ENCODE measurements at regions not wholly inside any gene's neighbourhood (a gene's known extent, or its start where the extent isn't known, plus 50 kb on each side); places are given as distances from the start of the nearest gene placed in this dataset.

DNA sequence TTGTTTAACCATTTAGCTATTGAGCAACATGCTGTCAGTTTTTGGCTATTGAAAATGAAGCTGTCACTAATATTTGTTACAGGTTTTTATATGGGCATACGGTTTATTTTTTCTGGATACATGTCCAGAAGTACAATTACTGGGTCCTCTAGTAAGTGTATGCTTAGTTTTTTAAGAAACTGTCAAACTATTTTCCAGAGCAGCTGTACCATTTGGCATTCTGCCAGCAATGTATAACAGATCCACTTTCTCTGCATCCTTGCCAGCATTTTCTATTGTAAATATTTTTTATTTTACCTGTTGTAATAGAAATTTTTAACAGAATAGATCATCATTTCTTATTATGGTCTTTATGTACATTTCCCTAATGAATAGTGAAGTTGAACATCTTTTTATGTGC is 658.8 kb downstream of the EDEM1 start:
- no peak overlapping the region for H2AFZ ChIP-seq (ENCODE audit: low read length)
- H3K79me2 ChIP-seq (ENCODE audit: low read length) = no peaks in the 10 kb centered on the region
- no peaks in the 10 kb centered on the region for H3K9me3 ChIP-seq (replicated peaks; ENCODE audit: insufficient read depth, low read length)
- no peaks in the 10 kb centered on the region for H3K4me1 ChIP-seq (ENCODE audit: low read length)
- H3K4me3 ChIP-seq (ENCODE audit: low read length) = no peak overlapping the region
- TF ChIP-seq, protein P1, sequence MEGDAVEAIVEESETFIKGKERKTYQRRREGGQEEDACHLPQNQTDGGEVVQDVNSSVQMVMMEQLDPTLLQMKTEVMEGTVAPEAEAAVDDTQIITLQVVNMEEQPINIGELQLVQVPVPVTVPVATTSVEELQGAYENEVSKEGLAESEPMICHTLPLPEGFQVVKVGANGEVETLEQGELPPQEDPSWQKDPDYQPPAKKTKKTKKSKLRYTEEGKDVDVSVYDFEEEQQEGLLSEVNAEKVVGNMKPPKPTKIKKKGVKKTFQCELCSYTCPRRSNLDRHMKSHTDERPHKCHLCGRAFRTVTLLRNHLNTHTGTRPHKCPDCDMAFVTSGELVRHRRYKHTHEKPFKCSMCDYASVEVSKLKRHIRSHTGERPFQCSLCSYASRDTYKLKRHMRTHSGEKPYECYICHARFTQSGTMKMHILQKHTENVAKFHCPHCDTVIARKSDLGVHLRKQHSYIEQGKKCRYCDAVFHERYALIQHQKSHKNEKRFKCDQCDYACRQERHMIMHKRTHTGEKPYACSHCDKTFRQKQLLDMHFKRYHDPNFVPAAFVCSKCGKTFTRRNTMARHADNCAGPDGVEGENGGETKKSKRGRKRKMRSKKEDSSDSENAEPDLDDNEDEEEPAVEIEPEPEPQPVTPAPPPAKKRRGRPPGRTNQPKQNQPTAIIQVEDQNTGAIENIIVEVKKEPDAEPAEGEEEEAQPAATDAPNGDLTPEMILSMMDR (IDR thresholded peaks at IDR 0.05; ENCODE audit: low read length) = no peak
- no peak for TF ChIP-seq EZH2 (optimal IDR thresholded peaks at IDR 0.05; ENCODE audit: low read depth, low read length)
- no peak for TF ChIP-seq EZH2phosphoT487 (IDR thresholded peaks at IDR 0.05; ENCODE audit: low read length)
- no peak for DNase-seq
- H4K20me1 ChIP-seq (ENCODE audit: insufficient read depth, low read length) = no peaks in the 10 kb centered on the region
- no peaks in the 10 kb centered on the region for H3K27me3 ChIP-seq (replicated peaks; ENCODE audit: insufficient read depth, low read length)
- H3F3A ChIP-seq (ENCODE audit: insufficient read depth, low read length) = no peaks in the 10 kb centered on the region
- H3K9me2 ChIP-seq (replicated peaks; ENCODE audit: insufficient read depth, low read length) = no peaks in the 10 kb centered on the region
- no peak overlapping the region for H3K4me2 ChIP-seq (ENCODE audit: low read depth, low read length)
- H3K36me3 ChIP-seq (replicated peaks; ENCODE audit: insufficient read depth, low read length) = no peaks in the 10 kb centered on the region
- H3K27ac ChIP-seq (ENCODE audit: low read length) = no peak overlapping the region
- H3K9ac ChIP-seq (ENCODE audit: low read length) = no peak overlapping the region

DNA sequence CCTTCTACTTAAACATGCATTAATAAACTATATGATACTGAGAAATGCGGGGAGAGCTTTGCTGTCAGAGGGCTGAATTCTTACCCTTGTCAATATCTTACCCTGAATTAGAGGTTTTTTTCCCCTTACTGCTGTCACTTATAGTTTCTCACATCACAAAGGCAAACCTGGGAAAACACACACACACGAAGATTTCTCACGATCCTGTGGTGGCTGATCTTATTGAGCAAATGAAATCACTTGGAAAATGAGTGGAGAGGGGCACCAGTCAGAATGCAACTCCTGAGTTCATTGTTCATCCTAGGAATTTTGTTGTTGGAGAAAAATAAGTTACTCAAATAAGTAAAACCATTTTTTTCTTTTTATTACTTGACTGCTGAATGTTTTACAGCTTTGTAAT is 673.6 kb downstream of the EDEM1 start:
- H3F3A ChIP-seq (ENCODE audit: insufficient read depth, low read length) = no peaks in the 10 kb centered on the region
- no peak overlapping the region for H2AFZ ChIP-seq (ENCODE audit: low read length)
- H3K9ac ChIP-seq (ENCODE audit: low read length) = no peak overlapping the region
- H3K36me3 ChIP-seq (replicated peaks; ENCODE audit: insufficient read depth, low read length) = no peaks in the 10 kb centered on the region
- no peaks in the 10 kb centered on the region for H4K20me1 ChIP-seq (ENCODE audit: insufficient read depth, low read length)
- H3K9me2 ChIP-seq (replicated peaks; ENCODE audit: insufficient read depth, low read length) = no peaks in the 10 kb centered on the region
- TF ChIP-seq EZH2phosphoT487 (IDR thresholded peaks at IDR 0.05; ENCODE audit: low read length) = no peak
- TF ChIP-seq, protein P1 (IDR thresholded peaks at IDR 0.05; ENCODE audit: low read length) = no peak
- TF ChIP-seq EZH2 (optimal IDR thresholded peaks at IDR 0.05; ENCODE audit: low read depth, low read length) = no peak
- no peak overlapping the region for H3K27ac ChIP-seq (ENCODE audit: low read length)
- no peaks in the 10 kb centered on the region for H3K79me2 ChIP-seq (ENCODE audit: low read length)
- no peaks in the 10 kb centered on the region for H3K27me3 ChIP-seq (replicated peaks; ENCODE audit: insufficient read depth, low read length)
- no peaks in the 10 kb centered on the region for H3K4me1 ChIP-seq (ENCODE audit: low read length)
- H3K4me3 ChIP-seq (ENCODE audit: low read length) = no peak overlapping the region
- no peak overlapping the region for H3K4me2 ChIP-seq (ENCODE audit: low read depth, low read length)
- no peak for DNase-seq
- no peaks in the 10 kb centered on the region for H3K9me3 ChIP-seq (replicated peaks; ENCODE audit: insufficient read depth, low read length)

GRCh38 chr3:5874931-5875341 is 687.4 kb downstream of the EDEM1 start:
- Histone ChIP-seq H3K9ac (ENCODE audit: low read length) (no peak overlapping the region), H3K79me2 (ENCODE audit: low read length) (no peaks in the 10 kb centered on the region), H4K20me1 (ENCODE audit: insufficient read depth, low read length) (no peaks in the 10 kb centered on the region), H3K27ac (ENCODE audit: low read length) (no peak overlapping the region), H3K4me3 (ENCODE audit: low read length) (no peak overlapping the region), H3K9me2 (replicated peaks; ENCODE audit: insufficient read depth, low read length) (no peaks in the 10 kb centered on the region), H2AFZ (ENCODE audit: low read length) (no peak overlapping the region), H3F3A (ENCODE audit: insufficient read depth, low read length) (no peaks in the 10 kb centered on the region), H3K36me3 (replicated peaks; ENCODE audit: insufficient read depth, low read length) (no peaks in the 10 kb centered on the region), H3K4me2 (ENCODE audit: low read depth, low read length) (no peak overlapping the region), H3K27me3 (replicated peaks; ENCODE audit: insufficient read depth, low read length) (no peaks in the 10 kb centered on the region), H3K9me3 (replicated peaks; ENCODE audit: insufficient read depth, low read length) (no peaks in the 10 kb centered on the region), H3K4me1 (ENCODE audit: low read length) (no peaks in the 10 kb centered on the region)
- no peak for DNase-seq
- TF ChIP-seq EZH2 (optimal IDR thresholded peaks at IDR 0.05; ENCODE audit: low read depth, low read length) (no peak), EZH2phosphoT487 (IDR thresholded peaks at IDR 0.05; ENCODE audit: low read length) (no peak)
- TF ChIP-seq, protein P1 (IDR thresholded peaks at IDR 0.05; ENCODE audit: low read length) = no peak
